ENCODE measurements at regions not wholly inside any gene's neighbourhood (a gene's known extent, or its start where the extent isn't known, plus 50 kb on each side); places are given as distances from the start of the nearest gene placed in this dataset.

- H3K4me3 Mint-ChIP-seq (ENCODE audit: unreplicated experiment) = no peak overlapping the region
- H3K27ac Mint-ChIP-seq (ENCODE audit: low read depth, unreplicated experiment) = no peak overlapping the region
- peaks cover 38% of the 10 kb centered on the region for H3K27me3 Mint-ChIP-seq (ENCODE audit: insufficient read depth, unreplicated experiment)
- no TSS peak for BruUV-seq (replicated peaks)
- POLR2A ChIA-PET = no interaction called here
- no peak for DNase-seq (ENCODE audit: unreplicated experiment)
- H3K4me1 Mint-ChIP-seq (ENCODE audit: insufficient read depth, unreplicated experiment) = peaks cover 5% of the 10 kb centered on the region
- TF ChIP-seq, protein P1, sequence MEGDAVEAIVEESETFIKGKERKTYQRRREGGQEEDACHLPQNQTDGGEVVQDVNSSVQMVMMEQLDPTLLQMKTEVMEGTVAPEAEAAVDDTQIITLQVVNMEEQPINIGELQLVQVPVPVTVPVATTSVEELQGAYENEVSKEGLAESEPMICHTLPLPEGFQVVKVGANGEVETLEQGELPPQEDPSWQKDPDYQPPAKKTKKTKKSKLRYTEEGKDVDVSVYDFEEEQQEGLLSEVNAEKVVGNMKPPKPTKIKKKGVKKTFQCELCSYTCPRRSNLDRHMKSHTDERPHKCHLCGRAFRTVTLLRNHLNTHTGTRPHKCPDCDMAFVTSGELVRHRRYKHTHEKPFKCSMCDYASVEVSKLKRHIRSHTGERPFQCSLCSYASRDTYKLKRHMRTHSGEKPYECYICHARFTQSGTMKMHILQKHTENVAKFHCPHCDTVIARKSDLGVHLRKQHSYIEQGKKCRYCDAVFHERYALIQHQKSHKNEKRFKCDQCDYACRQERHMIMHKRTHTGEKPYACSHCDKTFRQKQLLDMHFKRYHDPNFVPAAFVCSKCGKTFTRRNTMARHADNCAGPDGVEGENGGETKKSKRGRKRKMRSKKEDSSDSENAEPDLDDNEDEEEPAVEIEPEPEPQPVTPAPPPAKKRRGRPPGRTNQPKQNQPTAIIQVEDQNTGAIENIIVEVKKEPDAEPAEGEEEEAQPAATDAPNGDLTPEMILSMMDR (IDR thresholded peaks at IDR 0.05; ENCODE audit: unreplicated experiment) = no peak
- H3K36me3 Mint-ChIP-seq (ENCODE audit: insufficient read depth, unreplicated experiment) = no peaks in the 10 kb centered on the region
- intact Hi-C loops (cut with micrococcal nuclease) = no loop called here
- CTCF ChIA-PET = no interaction called here
- no peaks in the 10 kb centered on the region for H3K9me3 Mint-ChIP-seq (ENCODE audit: unreplicated experiment)
Measured at GRCh38 chr15:29633971-29634370, 188.3 kb downstream of the TJP1 start.

DNA sequence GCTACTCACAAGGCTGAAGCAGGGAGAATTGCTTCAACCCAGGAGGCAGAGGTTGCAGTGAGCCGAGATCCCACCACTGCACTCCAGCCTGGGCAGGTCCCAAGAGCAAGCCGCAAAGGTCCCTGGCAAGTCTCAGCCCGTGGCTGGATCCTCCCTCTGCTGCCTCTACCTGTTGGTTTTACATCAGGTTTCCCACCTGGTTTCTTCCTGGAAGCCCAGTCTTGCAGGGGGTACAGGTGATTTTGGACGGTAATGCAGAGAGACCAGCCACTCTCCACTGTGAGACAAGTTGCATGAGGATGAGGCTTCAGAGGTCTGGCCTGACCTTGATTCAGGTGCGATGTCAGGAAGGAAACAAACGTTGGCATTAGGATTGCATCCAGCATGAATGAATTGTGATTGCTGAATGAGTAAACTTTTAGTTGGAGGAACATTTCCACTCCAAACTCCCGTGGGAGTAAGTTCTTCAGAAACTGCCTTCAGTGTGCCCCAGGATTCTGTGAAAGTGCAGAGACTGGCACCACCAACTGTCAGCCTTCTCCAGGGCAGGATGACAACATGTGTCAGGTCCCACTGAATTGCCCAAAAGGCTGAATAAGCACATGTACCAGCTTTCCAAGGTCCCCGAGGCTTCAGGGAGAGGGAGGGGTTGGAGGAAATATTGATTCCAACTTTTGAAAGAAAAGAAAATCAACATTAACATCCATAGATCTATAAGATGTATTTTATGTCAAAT lies 189.4 kb downstream of the TJP1 start:
- Mint-ChIP-seq H3K36me3 (ENCODE audit: insufficient read depth, unreplicated experiment) (no peaks in the 10 kb centered on the region), H3K27me3 (ENCODE audit: insufficient read depth, unreplicated experiment) (peaks cover 47% of the 10 kb centered on the region), H3K27ac (ENCODE audit: low read depth, unreplicated experiment) (no peak overlapping the region), H3K4me3 (ENCODE audit: unreplicated experiment) (no peak overlapping the region), H3K4me1 (ENCODE audit: insufficient read depth, unreplicated experiment) (peaks cover 5% of the 10 kb centered on the region), H3K9me3 (ENCODE audit: unreplicated experiment) (no peaks in the 10 kb centered on the region)
- CTCF ChIA-PET = interaction anchor here (0.7 kb wide), 1 partner anchor 442 kb away, joined by 3 read pairs; no protein-coding TSS in a partner anchor
- TF ChIP-seq, protein P1 (IDR thresholded peaks at IDR 0.05; ENCODE audit: unreplicated experiment) = no peak
- no peak for DNase-seq (ENCODE audit: unreplicated experiment)
- intact Hi-C loops (cut with micrococcal nuclease) = no loop called here
- BruUV-seq (replicated peaks) = no TSS peak
- POLR2A ChIA-PET = no interaction called here

- no peak for DNase-seq (ENCODE audit: unreplicated experiment)
- intact Hi-C loops (cut with micrococcal nuclease) = no loop called here
- no peaks in the 10 kb centered on the region for H3K36me3 Mint-ChIP-seq (ENCODE audit: insufficient read depth, unreplicated experiment)
- peaks cover 51% of the 10 kb centered on the region for H3K27me3 Mint-ChIP-seq (ENCODE audit: insufficient read depth, unreplicated experiment)
- CTCF ChIA-PET = interaction anchor here (0.6 kb wide), 1 partner anchor 302 kb away, joined by 3 read pairs; no protein-coding TSS in a partner anchor
- POLR2A ChIA-PET = no interaction called here
- no peak overlapping the region for H3K27ac Mint-ChIP-seq (ENCODE audit: low read depth, unreplicated experiment)
- no peaks in the 10 kb centered on the region for H3K9me3 Mint-ChIP-seq (ENCODE audit: unreplicated experiment)
- BruUV-seq (replicated peaks) = no TSS peak
- peaks cover 5% of the 10 kb centered on the region for H3K4me1 Mint-ChIP-seq (ENCODE audit: insufficient read depth, unreplicated experiment)
- no peak overlapping the region for H3K4me3 Mint-ChIP-seq (ENCODE audit: unreplicated experiment)
- TF ChIP-seq, protein P1 (IDR thresholded peaks at IDR 0.05; ENCODE audit: unreplicated experiment) = no peak
Measured at GRCh38 chr15:29631076-29632070, 190.9 kb downstream of the TJP1 start.

DNA sequence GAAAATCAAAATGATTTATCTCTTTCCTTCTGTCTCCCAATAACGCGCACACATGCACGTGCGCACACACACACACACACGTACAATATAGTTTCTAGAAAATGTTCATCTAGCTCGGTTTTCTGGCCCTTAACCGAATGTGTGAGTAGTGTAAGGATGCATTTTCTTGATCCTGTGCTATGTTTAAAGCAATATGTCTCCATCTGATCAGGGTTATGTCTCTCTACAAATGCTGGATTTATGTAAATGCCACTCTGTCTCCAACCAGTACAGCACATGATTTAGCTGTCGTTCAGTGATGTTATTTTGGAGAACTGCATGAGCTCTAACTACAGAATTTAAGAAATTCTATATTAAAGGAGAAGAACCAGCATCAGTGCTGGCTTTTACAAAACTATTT lies 198.0 kb downstream of the TJP1 start:
- no peaks in the 10 kb centered on the region for H3K9me3 Mint-ChIP-seq (ENCODE audit: unreplicated experiment)
- ChIA-PET POLR2A (no interaction called here), CTCF (interaction anchor here (0.5 to 0.8 kb wide), 2 partner anchors 11 to 386 kb away, joined by 3 read pairs; no protein-coding TSS in a partner anchor)
- no peaks in the 10 kb centered on the region for H3K36me3 Mint-ChIP-seq (ENCODE audit: insufficient read depth, unreplicated experiment)
- no peak overlapping the region for H3K27ac Mint-ChIP-seq (ENCODE audit: low read depth, unreplicated experiment)
- H3K27me3 Mint-ChIP-seq (ENCODE audit: insufficient read depth, unreplicated experiment) = peaks cover 63% of the 10 kb centered on the region
- no TSS peak for BruUV-seq (replicated peaks)
- TF ChIP-seq, protein P1 (IDR thresholded peaks at IDR 0.05; ENCODE audit: unreplicated experiment) = no peak
- no peak for DNase-seq (ENCODE audit: unreplicated experiment)
- H3K4me1 Mint-ChIP-seq (ENCODE audit: insufficient read depth, unreplicated experiment) = no peaks in the 10 kb centered on the region
- H3K4me3 Mint-ChIP-seq (ENCODE audit: unreplicated experiment) = no peak overlapping the region
- intact Hi-C loops (cut with micrococcal nuclease) = no loop called here
